WTC11 (cell line): ENCODE measurements at regions not wholly inside any gene's neighbourhood (a gene's known extent, or its start where the extent isn't known, plus 50 kb on each side); places are given as distances from the start of the nearest gene placed in this dataset.

Source experiments
- ATAC-seq: fragments of 200-7000 bp; cut with Tn5 transposase; 2 replicates; pipeline ENCODE4 v1.10.0; 2021; ENCODE audit warnings: mild to moderate bottlenecking, moderate library complexity
- CTCF ChIA-PET: fragments of 300-600 bp; sonication (Branson Sonifier 250); formaldehyde crosslinking; loops from one replicate; lab custom pipeline; 2021; ENCODE audit warnings: antibody characterized with exemption; lab: Charles Lee
- POLR2A ChIA-PET: fragments of 350-600 bp; sonication (Branson Sonifier 250); formaldehyde crosslinking; loops from one replicate; lab custom pipeline; 2021; ENCODE audit warnings: antibody characterized with exemption; lab: Charles Lee
- DNase-seq: peaks from one replicate; pipeline ENCODE4 v3.0.0; 2021; ENCODE audit warnings: low spot score
- H3K27ac Mint-ChIP-seq: 2 replicates; pipeline ENCODE4 v1.8.0; 2021; ENCODE audit warnings: mixed read lengths
- H3K27me3 Mint-ChIP-seq: 2 replicates; pipeline ENCODE4 v1.8.0; 2021; ENCODE audit warnings: low read depth, mild to moderate bottlenecking, moderate library complexity, mixed read lengths
- H3K36me3 Mint-ChIP-seq: 2 replicates; pipeline ENCODE4 v1.8.0; 2021; ENCODE audit warnings: mixed read lengths
- H3K4me1 Mint-ChIP-seq: 2 replicates; pipeline ENCODE4 v1.8.0; 2022; ENCODE audit warnings: mixed read lengths
- H3K4me3 Mint-ChIP-seq: 2 replicates; pipeline ENCODE4 v1.8.0; 2021; ENCODE audit warnings: mild to moderate bottlenecking, moderate library complexity, mixed read lengths
- H3K9me3 Mint-ChIP-seq: 2 replicates; pipeline ENCODE4 v1.8.0; 2021; ENCODE audit warnings: mixed read lengths
- AFF4 ChIP-seq: sonication (generic); formaldehyde crosslinking; IDR thresholded peaks from 2 replicates; pipeline ENCODE4 v1.8.1; 2023; ENCODE audit warnings: mild to moderate bottlenecking, missing genetic modification reagents, borderline replicate concordance
- AR ChIP-seq: fragments of 250-450 bp; sonication (Bioruptor Pico); IDR thresholded peaks from 2 replicates; pipeline ENCODE4 v1.9.0; 2021; ENCODE audit warnings: mild to moderate bottlenecking
- CDX4 ChIP-seq: fragments of 250-450 bp; sonication (Bioruptor Pico); IDR thresholded peaks from 2 replicates; pipeline ENCODE4 v1.9.0; 2021; ENCODE audit warnings: moderate library complexity, mild to moderate bottlenecking, inconsistent platforms, borderline replicate concordance
- FOXP1 ChIP-seq: sonication (generic); formaldehyde crosslinking; IDR thresholded peaks from 2 replicates; pipeline ENCODE4 v1.8.0; 2022; ENCODE audit warnings: missing genetic modification reagents, mild to moderate bottlenecking, moderate library complexity, borderline replicate concordance
- HMGA2 ChIP-seq: fragments of 250-450 bp; sonication (Bioruptor Pico); IDR thresholded peaks from 2 replicates; pipeline ENCODE4 v1.4.0; 2021; ENCODE audit warnings: mild to moderate bottlenecking, moderate library complexity
- HMGXB4 ChIP-seq: sonication (generic); formaldehyde crosslinking; IDR thresholded peaks from 2 replicates; pipeline ENCODE4 v1.8.1; 2023; ENCODE audit warnings: mild to moderate bottlenecking, moderate library complexity, missing genetic modification reagents
- IRF2 ChIP-seq: sonication (generic); formaldehyde crosslinking; IDR thresholded peaks from 2 replicates; pipeline ENCODE4 v1.8.0; 2022; ENCODE audit warnings: low read depth, missing genetic modification reagents, borderline replicate concordance
- OVOL2 ChIP-seq: fragments of 250-450 bp; sonication (Bioruptor Pico); IDR thresholded peaks from 2 replicates; pipeline ENCODE4 v1.9.0; 2021; ENCODE audit warnings: mild to moderate bottlenecking, borderline replicate concordance
- TCF7 ChIP-seq: sonication (generic); formaldehyde crosslinking; IDR thresholded peaks from 2 replicates; pipeline ENCODE4 v1.8.0; 2022; ENCODE audit warnings: mild to moderate bottlenecking, low read depth, missing genetic modification reagents, moderate library complexity
- TEAD1 ChIP-seq: sonication (generic); formaldehyde crosslinking; IDR thresholded peaks from 2 replicates; pipeline ENCODE4 v1.8.0; 2022; ENCODE audit warnings: mild to moderate bottlenecking, missing genetic modification reagents
- USF2 ChIP-seq: sonication (generic); formaldehyde crosslinking; IDR thresholded peaks from 2 replicates; pipeline ENCODE4 v1.8.1; 2023; ENCODE audit warnings: mild to moderate bottlenecking, missing genetic modification reagents, moderate library complexity
- ZBTB43 ChIP-seq: sonication (generic); formaldehyde crosslinking; IDR thresholded peaks from 2 replicates; pipeline ENCODE4 v1.8.1; 2023; ENCODE audit warnings: mild to moderate bottlenecking, missing genetic modification reagents
- ZNF263 ChIP-seq: sonication (generic); formaldehyde crosslinking; IDR thresholded peaks from 2 replicates; pipeline ENCODE4 v1.8.1; 2022; ENCODE audit warnings: low read depth, mild to moderate bottlenecking, moderate library complexity, missing genetic modification reagents
- ZNF512 ChIP-seq: sonication (generic); formaldehyde crosslinking; IDR thresholded peaks from 2 replicates; pipeline ENCODE4 v1.8.1; 2022; ENCODE audit warnings: missing genetic modification reagents, borderline replicate concordance

- H3K4me3 Mint-ChIP-seq: no peak overlapping the region
- ChIA-PET POLR2A (no interaction called here), CTCF (interaction anchor here (3.0 kb wide), 1 partner anchor 162 kb away, joined by 14 read pairs; no protein-coding TSS in a partner anchor)
- peaks cover 19% of the 10 kb centered on the region for H3K9me3 Mint-ChIP-seq
- TF ChIP-seq AFF4 (CRISPR knock-in tag): no peak
- no peak for TF ChIP-seq TCF7 (CRISPR knock-in tag)
- TF ChIP-seq TEAD1 (CRISPR knock-in tag): no peak
- TF ChIP-seq ZBTB43 (CRISPR knock-in tag): no peak
- TF ChIP-seq IRF2 (CRISPR knock-in tag): no peak
- peaks cover 6% of the 10 kb centered on the region; the same call in 1 of the 2 replicates for H3K36me3 Mint-ChIP-seq
- peaks cover 17% of the 10 kb centered on the region for H3K4me1 Mint-ChIP-seq
- no peak overlapping the region for H3K27ac Mint-ChIP-seq
- no peak for DNase-seq
- H3K27me3 Mint-ChIP-seq: no peaks in the 10 kb centered on the region; the same call in 1 of the 2 replicates
- no peak for ATAC-seq
Observed at GRCh38 chr7:51592842-51593599, 276.4 kb upstream of the COBL start.

GRCh38 chr7:51591223-51591622 lies 274.6 kb upstream of the COBL start:
- ChIA-PET POLR2A (interaction anchor here (0.7 kb wide), 1 partner anchor 663 kb away, joined by 3 read pairs; no protein-coding TSS in a partner anchor), CTCF (interaction anchor here (1.1 to 3.0 kb wide), 3 partner anchors 30 to 161 kb away, joined by 4 to 14 read pairs (median 5); no protein-coding TSS in a partner anchor)
- H3K27ac Mint-ChIP-seq: peak overlapping the region; percentile 86
- peaks cover 21% of the 10 kb centered on the region for H3K4me1 Mint-ChIP-seq
- H3K4me3 Mint-ChIP-seq: peak overlapping the region; percentile 3; the same call in 1 of the 2 replicates
- H3K27me3 Mint-ChIP-seq: no peaks in the 10 kb centered on the region
- no peak for ATAC-seq
- H3K9me3 Mint-ChIP-seq: peaks cover 10% of the 10 kb centered on the region; the same call in 1 of the 2 replicates
- H3K36me3 Mint-ChIP-seq: peaks cover 3% of the 10 kb centered on the region; the same call in 1 of the 2 replicates
- DNase-seq: no peak
- TF ChIP-seq AR (CRISPR knock-in tag) (no peak), HMGXB4 (CRISPR knock-in tag) (no peak), ZNF512 (CRISPR knock-in tag) (no peak), IRF2 (CRISPR knock-in tag) (no peak), CDX4 (no peak), FOXP1 (CRISPR knock-in tag) (no peak), AFF4 (CRISPR knock-in tag) (no peak), USF2 (CRISPR knock-in tag) (no peak), HMGA2 (CRISPR knock-in tag) (no peak), ZNF263 (CRISPR knock-in tag) (no peak), OVOL2 (CRISPR knock-in tag) (no peak)
